PC-9 (cell line): ENCODE measurements at regions not wholly inside any gene's neighbourhood (a gene's known extent, or its start where the extent isn't known, plus 50 kb on each side); places are given as distances from the start of the nearest gene placed in this dataset.

Experiments used
- EZH2 ChIP-seq: fragments of 200-600 bp; sonication (generic); IDR thresholded peaks from 2 replicates; pipeline ENCODE4 v1.8.0; 2017; ENCODE audit warnings: antibody characterized with exemption, low read depth
- TF ChIP-seq, protein P1 (sequence below): fragments of 200-600 bp; sonication (generic); conservative IDR thresholded peaks from 2 replicates; pipeline ENCODE4 v1.6.1; 2017; ENCODE audit warnings: mixed run types, antibody characterized with exemption, mild to moderate bottlenecking, moderate library complexity

DNA sequence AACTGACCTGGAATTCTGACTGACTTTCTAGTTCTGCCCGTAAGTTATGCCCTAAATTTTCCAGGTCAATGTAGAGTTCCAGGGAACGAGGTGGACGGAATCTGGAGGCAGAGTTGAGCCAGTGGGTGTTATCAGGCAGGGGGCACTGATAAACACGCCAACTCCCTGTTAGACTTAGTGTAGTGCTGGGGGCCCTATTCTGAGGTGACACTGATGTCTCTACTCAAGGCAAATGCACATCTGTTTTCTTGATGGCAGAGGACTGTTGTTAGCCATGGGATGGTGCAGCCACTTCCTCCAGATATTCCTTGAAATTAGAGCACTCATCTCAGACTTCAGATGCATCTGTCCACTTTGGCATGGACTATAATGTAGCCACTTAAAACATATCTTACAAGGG is 83.5 kb downstream of the C9orf152 start:
- TF ChIP-seq, protein P1, sequence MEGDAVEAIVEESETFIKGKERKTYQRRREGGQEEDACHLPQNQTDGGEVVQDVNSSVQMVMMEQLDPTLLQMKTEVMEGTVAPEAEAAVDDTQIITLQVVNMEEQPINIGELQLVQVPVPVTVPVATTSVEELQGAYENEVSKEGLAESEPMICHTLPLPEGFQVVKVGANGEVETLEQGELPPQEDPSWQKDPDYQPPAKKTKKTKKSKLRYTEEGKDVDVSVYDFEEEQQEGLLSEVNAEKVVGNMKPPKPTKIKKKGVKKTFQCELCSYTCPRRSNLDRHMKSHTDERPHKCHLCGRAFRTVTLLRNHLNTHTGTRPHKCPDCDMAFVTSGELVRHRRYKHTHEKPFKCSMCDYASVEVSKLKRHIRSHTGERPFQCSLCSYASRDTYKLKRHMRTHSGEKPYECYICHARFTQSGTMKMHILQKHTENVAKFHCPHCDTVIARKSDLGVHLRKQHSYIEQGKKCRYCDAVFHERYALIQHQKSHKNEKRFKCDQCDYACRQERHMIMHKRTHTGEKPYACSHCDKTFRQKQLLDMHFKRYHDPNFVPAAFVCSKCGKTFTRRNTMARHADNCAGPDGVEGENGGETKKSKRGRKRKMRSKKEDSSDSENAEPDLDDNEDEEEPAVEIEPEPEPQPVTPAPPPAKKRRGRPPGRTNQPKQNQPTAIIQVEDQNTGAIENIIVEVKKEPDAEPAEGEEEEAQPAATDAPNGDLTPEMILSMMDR = no peak
- no peak for TF ChIP-seq EZH2
